ENCODE measurements at regions not wholly inside any gene's neighbourhood (a gene's known extent, or its start where the extent isn't known, plus 50 kb on each side); places are given as distances from the start of the nearest gene placed in this dataset.

DNA sequence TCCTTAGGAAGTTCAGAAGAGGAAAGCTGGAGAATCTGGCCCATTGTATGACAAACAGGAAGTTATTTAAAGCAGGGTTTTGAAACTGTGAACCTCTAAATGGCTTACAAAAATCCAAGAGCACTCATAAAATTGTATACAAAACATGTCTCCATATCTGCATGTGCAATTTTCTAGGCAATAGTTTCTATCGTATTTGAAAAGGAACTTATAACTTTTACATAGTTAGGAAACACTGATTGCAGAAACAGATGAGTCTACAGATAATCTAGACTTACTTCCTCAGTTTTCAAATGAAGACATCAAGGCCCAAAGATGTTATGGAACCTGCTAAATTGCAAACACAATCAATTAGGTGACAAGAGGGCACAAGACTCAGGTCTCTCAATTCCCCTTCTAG, 53.3 kb upstream of the ETV6 start:
- TF ChIP-seq, protein P1, sequence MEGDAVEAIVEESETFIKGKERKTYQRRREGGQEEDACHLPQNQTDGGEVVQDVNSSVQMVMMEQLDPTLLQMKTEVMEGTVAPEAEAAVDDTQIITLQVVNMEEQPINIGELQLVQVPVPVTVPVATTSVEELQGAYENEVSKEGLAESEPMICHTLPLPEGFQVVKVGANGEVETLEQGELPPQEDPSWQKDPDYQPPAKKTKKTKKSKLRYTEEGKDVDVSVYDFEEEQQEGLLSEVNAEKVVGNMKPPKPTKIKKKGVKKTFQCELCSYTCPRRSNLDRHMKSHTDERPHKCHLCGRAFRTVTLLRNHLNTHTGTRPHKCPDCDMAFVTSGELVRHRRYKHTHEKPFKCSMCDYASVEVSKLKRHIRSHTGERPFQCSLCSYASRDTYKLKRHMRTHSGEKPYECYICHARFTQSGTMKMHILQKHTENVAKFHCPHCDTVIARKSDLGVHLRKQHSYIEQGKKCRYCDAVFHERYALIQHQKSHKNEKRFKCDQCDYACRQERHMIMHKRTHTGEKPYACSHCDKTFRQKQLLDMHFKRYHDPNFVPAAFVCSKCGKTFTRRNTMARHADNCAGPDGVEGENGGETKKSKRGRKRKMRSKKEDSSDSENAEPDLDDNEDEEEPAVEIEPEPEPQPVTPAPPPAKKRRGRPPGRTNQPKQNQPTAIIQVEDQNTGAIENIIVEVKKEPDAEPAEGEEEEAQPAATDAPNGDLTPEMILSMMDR (IDR thresholded peaks at IDR 0.05; ENCODE audit: borderline replicate concordance, extremely low read depth, insufficient read depth), result no peak
- intact Hi-C loops (cut with DNase I), result no loop called here

DNA sequence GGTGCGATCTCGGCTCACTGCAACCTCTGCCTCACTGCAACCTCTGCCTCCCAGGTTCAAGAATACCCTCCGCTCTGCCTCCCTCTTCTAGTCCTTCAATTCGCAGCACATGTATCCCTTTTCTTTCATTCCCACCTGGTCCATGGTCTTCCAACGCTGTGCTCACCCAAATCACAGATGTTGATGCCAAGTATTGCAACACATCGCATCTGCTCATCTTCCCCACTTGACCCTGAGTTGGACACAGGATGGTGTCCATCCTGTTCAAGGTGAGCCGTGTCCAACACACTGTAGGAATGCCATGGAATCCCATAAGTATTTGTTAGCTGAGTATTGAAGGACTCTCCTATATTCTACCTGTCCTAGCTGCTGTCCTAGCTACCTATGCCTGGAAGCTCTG, 50.6 kb upstream of the ETV6 start:
- Histone ChIP-seq H3K27me3 (ENCODE audit: control insufficient read depth, insufficient read depth, low read length) (no peaks in the 10 kb centered on the region), H3K4me3 (ENCODE audit: low read length in 3 of 3) (no peak overlapping the region), H3K9ac (ENCODE audit: low read length in 3 of 3) (no peak overlapping the region), H3K27ac (ENCODE audit: low read depth in 2 of 2, low read length in 2 of 2) (no peak overlapping the region), H3K36me3 (ENCODE audit: control insufficient read depth in 2 of 3, insufficient read depth in 3 of 3, low read length in 3 of 3) (no peaks in the 10 kb centered on the region), H3K4me1 (ENCODE audit: control insufficient read depth in 2 of 3, insufficient read depth in 2 of 3, low read depth in 1 of 3, low read length in 3 of 3) (no peaks in the 10 kb centered on the region), H3K9me3 (ENCODE audit: control insufficient read depth in 2 of 3, insufficient read depth in 1 of 3, low read length in 3 of 3) (no peaks in the 10 kb centered on the region)
- FAIRE-seq (no peak), DNase-seq (no peak)
- TF ChIP-seq, protein P1 (IDR thresholded peaks at IDR 0.05; ENCODE audit: borderline replicate concordance, extremely low read depth, insufficient read depth), result no peak
- intact Hi-C loops (cut with DNase I), result no loop called here

More for the DNA sequence above, 53.3 kb upstream of the ETV6 start:
- DNase-seq (no peak), FAIRE-seq (no peak)
- Histone ChIP-seq H3K9me3 (ENCODE audit: control insufficient read depth in 2 of 3, insufficient read depth in 1 of 3, low read length in 3 of 3) (no peaks in the 10 kb centered on the region), H3K4me3 (ENCODE audit: low read length in 3 of 3) (no peak overlapping the region), H3K27me3 (ENCODE audit: control insufficient read depth, insufficient read depth, low read length) (no peaks in the 10 kb centered on the region), H3K27ac (ENCODE audit: low read depth in 2 of 2, low read length in 2 of 2) (no peak overlapping the region), H3K9ac (ENCODE audit: low read length in 3 of 3) (no peak overlapping the region), H3K4me1 (ENCODE audit: control insufficient read depth in 2 of 3, insufficient read depth in 2 of 3, low read depth in 1 of 3, low read length in 3 of 3) (no peaks in the 10 kb centered on the region), H3K36me3 (ENCODE audit: control insufficient read depth in 2 of 3, insufficient read depth in 3 of 3, low read length in 3 of 3) (no peaks in the 10 kb centered on the region)
